A673 (cell line): ENCODE measurements at regions not wholly inside any gene's neighbourhood (a gene's known extent, or its start where the extent isn't known, plus 50 kb on each side); places are given as distances from the start of the nearest gene placed in this dataset.

Experiments used
- BruUV-seq: library from RNA; stranded (reverse); fragments of 400-500 nt; replicated peaks from 2 replicates; lab custom pipeline; 2021; lab: Mats Ljungman, UMichigan
- CTCF ChIA-PET: fragments of 300-600 bp; sonication (Branson Sonifier 250); formaldehyde crosslinking; loops from one replicate; lab custom pipeline; 2022; ENCODE audit warnings: antibody characterized with exemption; lab: Charles Lee
- POLR2A ChIA-PET: fragments of 300-600 bp; sonication (Branson Sonifier 250); formaldehyde crosslinking; loops from one replicate; lab custom pipeline; 2022; ENCODE audit warnings: antibody characterized with exemption; ENCODE audit not compliant: low non-redundant PET; lab: Charles Lee
- DNase-seq: peaks from one replicate; pipeline ENCODE4 v3.0.0-alpha.2; 2015; ENCODE audit warnings: low spot score
- H3K27ac ChIP-seq: fragments of 200-600 bp; sonication (generic); 2 replicates; pipeline ENCODE4 v1.5.1; 2016; ENCODE audit warnings: mixed run types, low read depth, mild to moderate bottlenecking, mixed read lengths, antibody characterized with exemption, low read length; ENCODE audit not compliant: poor library complexity, severe bottlenecking
- H3K27me3 ChIP-seq: fragments of 200-600 bp; sonication (generic); replicated peaks from 2 replicates; pipeline ENCODE4 v1.6.1; 2017; ENCODE audit warnings: mixed run types, low read depth, mild to moderate bottlenecking, mixed read lengths, antibody characterized with exemption, low read length; ENCODE audit not compliant: insufficient read depth, poor library complexity
- H3K36me3 ChIP-seq: fragments of 200-600 bp; sonication (generic); 2 replicates; pipeline ENCODE4 v1.6.1; 2016; ENCODE audit warnings: mixed run types, mild to moderate bottlenecking, mixed read lengths, antibody characterized with exemption, low read length; ENCODE audit not compliant: insufficient read depth, poor library complexity, severe bottlenecking
- H3K4me1 ChIP-seq: fragments of 200-600 bp; sonication (generic); 2 replicates; pipeline ENCODE4 v1.6.1; 2017; ENCODE audit warnings: mixed run types, mild to moderate bottlenecking, mixed read lengths, antibody characterized with exemption, low read length; ENCODE audit not compliant: insufficient read depth, poor library complexity, severe bottlenecking
- H3K4me3 ChIP-seq: fragments of 200-600 bp; sonication (generic); 2 replicates; pipeline ENCODE4 v1.5.1; 2016; ENCODE audit warnings: low read depth, mixed run types, mild to moderate bottlenecking, mixed read lengths, low read length; ENCODE audit not compliant: poor library complexity, severe bottlenecking
- H3K9me3 ChIP-seq: fragments of 200-600 bp; sonication (generic); 2 replicates; pipeline ENCODE4 v1.6.1; 2016; ENCODE audit warnings: mixed run types, low read depth, mild to moderate bottlenecking, mixed read lengths, antibody characterized with exemption, low read length; ENCODE audit not compliant: poor library complexity, severe bottlenecking
- CTCF ChIP-seq: fragments of 300-800, 200-600 bp; sonication (generic); conservative IDR thresholded peaks from 2 replicates; pipeline ENCODE4 v1.5.1; 2017; ENCODE audit warnings: low read depth, mild to moderate bottlenecking, antibody characterized with exemption, low read length, moderate library complexity, mixed read lengths
- EZH2 ChIP-seq: fragments of 200-600 bp; sonication (generic); IDR thresholded peaks from 2 replicates; pipeline ENCODE4 v1.6.1; 2017; ENCODE audit warnings: borderline replicate concordance, low read depth, mild to moderate bottlenecking, mixed read lengths, antibody characterized with exemption, low read length; ENCODE audit not compliant: poor library complexity, severe bottlenecking
- intact Hi-C: fragments of 100-400 bp; cut with micrococcal nuclease; formaldehyde crosslinking; loops from one replicate; pipeline ENCODE4 v1.10.0; 2022; ENCODE audit not compliant: unreplicated experiment

GRCh38 chr10:128307820-128308219, 181.6 kb upstream of the MKI67 start:
- intact Hi-C loops = no loop called here
- BruUV-seq = no TSS peak
- Histone ChIP-seq H3K27ac (no peak overlapping the region), H3K27me3 (peaks cover 22% of the 10 kb centered on the region), H3K4me3 (no peak overlapping the region), H3K4me1 (no peaks in the 10 kb centered on the region), H3K9me3 (no peaks in the 10 kb centered on the region), H3K36me3 (no peaks in the 10 kb centered on the region)
- POLR2A ChIA-PET = no interaction called here
- CTCF ChIA-PET = no interaction called here
- TF ChIP-seq CTCF (no peak), EZH2 (no peak)
- no peak for DNase-seq

DNA sequence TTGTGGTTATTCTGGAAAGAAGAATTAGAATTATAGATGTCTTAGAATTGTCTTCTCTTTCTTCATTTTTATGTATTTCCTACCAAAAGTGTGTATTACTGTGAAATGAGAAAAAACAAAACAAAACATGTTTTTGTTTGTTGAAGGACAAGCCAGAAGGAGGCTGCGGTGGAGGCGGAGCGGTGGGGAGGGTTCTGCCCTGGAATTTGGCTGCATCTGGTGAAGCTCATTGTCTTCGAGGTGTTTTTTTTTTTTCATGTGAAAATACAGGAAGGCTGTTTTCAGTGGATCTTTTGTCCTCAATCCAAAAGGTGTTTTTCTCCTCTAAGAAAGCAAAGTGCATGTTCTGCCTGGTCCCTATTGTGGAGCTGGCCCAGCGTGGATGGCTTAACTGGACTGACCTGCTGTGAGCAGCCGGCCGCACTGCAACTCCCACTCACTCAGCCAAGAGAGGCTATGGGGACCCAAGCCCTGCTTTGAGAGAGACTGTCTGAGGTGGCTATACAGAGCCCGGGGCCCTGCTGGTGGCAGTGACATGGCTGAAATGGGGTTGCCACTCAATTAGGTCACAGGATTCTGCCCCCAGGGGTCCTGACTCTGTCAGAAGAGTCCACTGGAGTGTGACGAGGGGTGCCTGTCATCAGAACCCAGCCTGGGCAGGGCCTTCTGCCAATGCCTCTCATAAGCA, 184.9 kb upstream of the MKI67 start:
- ChIA-PET CTCF (no interaction called here), POLR2A (no interaction called here)
- Histone ChIP-seq H3K27me3 (peaks cover 43% of the 10 kb centered on the region), H3K27ac (no peak overlapping the region), H3K9me3 (no peaks in the 10 kb centered on the region), H3K4me1 (no peaks in the 10 kb centered on the region), H3K36me3 (no peaks in the 10 kb centered on the region), H3K4me3 (no peak overlapping the region)
- intact Hi-C loops = no loop called here
- no TSS peak for BruUV-seq
- TF ChIP-seq EZH2 (no peak), CTCF (no peak)
- no peak for DNase-seq

DNA sequence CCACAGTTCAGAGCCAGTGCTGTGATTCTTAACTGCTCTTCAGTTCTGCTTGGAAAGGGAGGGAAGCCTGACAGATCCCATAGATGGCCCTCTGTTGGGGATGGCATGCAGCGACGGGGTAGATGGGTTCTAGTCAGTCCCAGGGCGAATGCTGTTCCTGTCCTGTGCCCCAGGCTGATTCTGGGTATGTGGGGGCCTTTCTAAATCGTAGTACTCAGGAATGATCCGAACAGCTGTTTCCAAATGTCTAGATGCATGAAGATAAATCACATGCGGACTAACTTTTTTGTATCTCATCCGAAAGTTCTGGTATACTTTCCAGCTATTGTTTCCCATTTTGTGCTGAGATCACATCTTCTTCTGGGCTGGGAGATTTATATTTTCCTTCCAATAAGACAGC, 186.0 kb upstream of the MKI67 start:
- no peaks in the 10 kb centered on the region for H3K36me3 ChIP-seq
- ChIA-PET POLR2A (no interaction called here), CTCF (no interaction called here)
- no peaks in the 10 kb centered on the region for H3K4me1 ChIP-seq
- no peaks in the 10 kb centered on the region for H3K9me3 ChIP-seq
- BruUV-seq = no TSS peak
- no peak overlapping the region for H3K27ac ChIP-seq
- TF ChIP-seq CTCF (no peak), EZH2 (no peak)
- H3K27me3 ChIP-seq = peaks cover 50% of the 10 kb centered on the region
- H3K4me3 ChIP-seq = no peak overlapping the region
- intact Hi-C loops = no loop called here
- DNase-seq = no peak
